ENCODE measurements at regions not wholly inside any gene's neighbourhood (a gene's known extent, or its start where the extent isn't known, plus 50 kb on each side); places are given as distances from the start of the nearest gene placed in this dataset.

GRCh38 chr1:191907121-191907520, 251.1 kb upstream of the RGS18 start:
- no peak for DNase-seq (ENCODE audit: low read depth, low spot score)
- Histone ChIP-seq H3K27me3 (ENCODE audit: insufficient read depth, insufficient read length) (no peaks in the 10 kb centered on the region), H3K4me3 (ENCODE audit: insufficient read length, low read depth) (no peak overlapping the region), H3K4me1 (ENCODE audit: insufficient read depth, insufficient read length) (no peaks in the 10 kb centered on the region), H3K36me3 (ENCODE audit: insufficient read depth, insufficient read length, low read length) (no peaks in the 10 kb centered on the region), H3K9ac (ENCODE audit: insufficient read length, low read depth) (no peak overlapping the region), H3K9me3 (ENCODE audit: insufficient read depth, low read length) (peaks cover 25% of the 10 kb centered on the region; the same call in 1 of the 2 replicates)
- no peak for TF ChIP-seq ZNF274 (IDR thresholded peaks at IDR 0.05; ENCODE audit: low read depth, low read length)
- no peak for TF ChIP-seq YY1 (IDR thresholded peaks at IDR 0.05; ENCODE audit: insufficient read depth, insufficient read length)
- TF ChIP-seq SUZ12 (IDR thresholded peaks at IDR 0.05; ENCODE audit: extremely low read depth, insufficient read depth, insufficient read length) = no peak

- TF ChIP-seq YY1 (IDR thresholded peaks at IDR 0.05; ENCODE audit: insufficient read depth, insufficient read length) = no peak
- no peak for TF ChIP-seq ZNF274 (IDR thresholded peaks at IDR 0.05; ENCODE audit: low read depth, low read length)
- TF ChIP-seq SUZ12 (IDR thresholded peaks at IDR 0.05; ENCODE audit: extremely low read depth, insufficient read depth, insufficient read length) = no peak
- no peaks in the 10 kb centered on the region for H3K27me3 ChIP-seq (ENCODE audit: insufficient read depth, insufficient read length)
Measured at GRCh38 chr1:191910245-191910644, 248.0 kb upstream of the RGS18 start.

GRCh38 chr1:191912517-191912916, 245.7 kb upstream of the RGS18 start:
- TF ChIP-seq ZNF274 (IDR thresholded peaks at IDR 0.05; ENCODE audit: low read depth, low read length) (no peak), SUZ12 (IDR thresholded peaks at IDR 0.05; ENCODE audit: extremely low read depth, insufficient read depth, insufficient read length) (no peak), YY1 (IDR thresholded peaks at IDR 0.05; ENCODE audit: insufficient read depth, insufficient read length) (no peak)
- Histone ChIP-seq H3K36me3 (ENCODE audit: insufficient read depth, insufficient read length, low read length) (no peaks in the 10 kb centered on the region), H3K9ac (ENCODE audit: insufficient read length, low read depth) (no peak overlapping the region), H3K4me3 (ENCODE audit: insufficient read length, low read depth) (no peak overlapping the region), H3K27me3 (ENCODE audit: insufficient read depth, insufficient read length) (no peaks in the 10 kb centered on the region), H3K4me1 (ENCODE audit: insufficient read depth, insufficient read length) (no peaks in the 10 kb centered on the region), H3K9me3 (ENCODE audit: insufficient read depth, low read length) (peaks cover 25% of the 10 kb centered on the region; the same call in 1 of the 2 replicates)
- no peak for DNase-seq (ENCODE audit: low read depth, low spot score)

More at GRCh38 chr1:191910245-191910644, 248.0 kb upstream of the RGS18 start:
- DNase-seq (ENCODE audit: low read depth, low spot score) = no peak
- no peaks in the 10 kb centered on the region for H3K4me1 ChIP-seq (ENCODE audit: insufficient read depth, insufficient read length)
- H3K36me3 ChIP-seq (ENCODE audit: insufficient read depth, insufficient read length, low read length) = no peaks in the 10 kb centered on the region
- H3K9me3 ChIP-seq (ENCODE audit: insufficient read depth, low read length) = peaks cover 25% of the 10 kb centered on the region; the same call in 1 of the 2 replicates
- H3K4me3 ChIP-seq (ENCODE audit: insufficient read length, low read depth) = no peak overlapping the region
- H3K9ac ChIP-seq (ENCODE audit: insufficient read length, low read depth) = no peak overlapping the region

GRCh38 chr1:191913260-191913977, 244.8 kb upstream of the RGS18 start:
- TF ChIP-seq YY1 (IDR thresholded peaks at IDR 0.05; ENCODE audit: insufficient read depth, insufficient read length) = no peak
- no peak for TF ChIP-seq SUZ12 (IDR thresholded peaks at IDR 0.05; ENCODE audit: extremely low read depth, insufficient read depth, insufficient read length)
- TF ChIP-seq ZNF274 (IDR thresholded peaks at IDR 0.05; ENCODE audit: low read depth, low read length) = no peak
- peaks cover 21% of the 10 kb centered on the region; the same call in 1 of the 2 replicates for H3K9me3 ChIP-seq (ENCODE audit: insufficient read depth, low read length)
- no peaks in the 10 kb centered on the region for H3K27me3 ChIP-seq (ENCODE audit: insufficient read depth, insufficient read length)
- DNase-seq (ENCODE audit: low read depth, low spot score) = no peak
- no peaks in the 10 kb centered on the region for H3K36me3 ChIP-seq (ENCODE audit: insufficient read depth, insufficient read length, low read length)
- H3K4me3 ChIP-seq (ENCODE audit: insufficient read length, low read depth) = no peak overlapping the region
- H3K4me1 ChIP-seq (ENCODE audit: insufficient read depth, insufficient read length) = no peaks in the 10 kb centered on the region
- no peak overlapping the region for H3K9ac ChIP-seq (ENCODE audit: insufficient read length, low read depth)

GRCh38 chr1:191929383-191929782, 228.9 kb upstream of the RGS18 start:
- H3K27me3 ChIP-seq (ENCODE audit: insufficient read depth, insufficient read length) = no peaks in the 10 kb centered on the region
- TF ChIP-seq ZNF274 (IDR thresholded peaks at IDR 0.05; ENCODE audit: low read depth, low read length) (no peak), SUZ12 (IDR thresholded peaks at IDR 0.05; ENCODE audit: extremely low read depth, insufficient read depth, insufficient read length) (no peak), YY1 (IDR thresholded peaks at IDR 0.05; ENCODE audit: insufficient read depth, insufficient read length) (no peak)
- no peak for DNase-seq (ENCODE audit: low read depth, low spot score)

GRCh38 chr1:191943684-191944083, 214.6 kb upstream of the RGS18 start:
- H3K4me1 ChIP-seq (ENCODE audit: insufficient read depth, insufficient read length) = no peaks in the 10 kb centered on the region
- no peak overlapping the region for H3K4me3 ChIP-seq (ENCODE audit: insufficient read length, low read depth)
- DNase-seq (ENCODE audit: low read depth, low spot score) = no peak
- no peak overlapping the region for H3K9ac ChIP-seq (ENCODE audit: insufficient read length, low read depth)
- no peak for TF ChIP-seq YY1 (IDR thresholded peaks at IDR 0.05; ENCODE audit: insufficient read depth, insufficient read length)
- H3K36me3 ChIP-seq (ENCODE audit: insufficient read depth, insufficient read length, low read length) = no peaks in the 10 kb centered on the region
- H3K27me3 ChIP-seq (ENCODE audit: insufficient read depth, insufficient read length) = no peaks in the 10 kb centered on the region
- H3K9me3 ChIP-seq (ENCODE audit: insufficient read depth, low read length) = no peaks in the 10 kb centered on the region

More at GRCh38 chr1:191929383-191929782, 228.9 kb upstream of the RGS18 start:
- Histone ChIP-seq H3K4me1 (ENCODE audit: insufficient read depth, insufficient read length) (no peaks in the 10 kb centered on the region), H3K9me3 (ENCODE audit: insufficient read depth, low read length) (peaks cover 9% of the 10 kb centered on the region; the same call in 1 of the 2 replicates), H3K4me3 (ENCODE audit: insufficient read length, low read depth) (no peak overlapping the region), H3K9ac (ENCODE audit: insufficient read length, low read depth) (no peak overlapping the region), H3K36me3 (ENCODE audit: insufficient read depth, insufficient read length, low read length) (no peaks in the 10 kb centered on the region)

- H3K27me3 ChIP-seq (ENCODE audit: insufficient read depth, insufficient read length) = no peaks in the 10 kb centered on the region
- no peak for DNase-seq (ENCODE audit: low read depth, low spot score)
- no peak overlapping the region for H3K4me3 ChIP-seq (ENCODE audit: insufficient read length, low read depth)
- H3K9ac ChIP-seq (ENCODE audit: insufficient read length, low read depth) = no peak overlapping the region
- H3K9me3 ChIP-seq (ENCODE audit: insufficient read depth, low read length) = no peaks in the 10 kb centered on the region
- no peaks in the 10 kb centered on the region for H3K36me3 ChIP-seq (ENCODE audit: insufficient read depth, insufficient read length, low read length)
- no peaks in the 10 kb centered on the region for H3K4me1 ChIP-seq (ENCODE audit: insufficient read depth, insufficient read length)
- TF ChIP-seq ZNF274 (IDR thresholded peaks at IDR 0.05; ENCODE audit: low read depth, low read length) (no peak), SUZ12 (IDR thresholded peaks at IDR 0.05; ENCODE audit: extremely low read depth, insufficient read depth, insufficient read length) (no peak), YY1 (IDR thresholded peaks at IDR 0.05; ENCODE audit: insufficient read depth, insufficient read length) (no peak)
Measured at GRCh38 chr1:191953526-191953925, 204.7 kb upstream of the RGS18 start.

All from NT2/D1 (cell line).